ENCODE measurements at regions not wholly inside any gene's neighbourhood (a gene's known extent, or its start where the extent isn't known, plus 50 kb on each side); places are given as distances from the start of the nearest gene placed in this dataset.
"Not testable (repeated sequence)": the region's sequence is repeated elsewhere in the genome, so short reads cannot be mapped to it uniquely, and the experiment has no call there.

DNA sequence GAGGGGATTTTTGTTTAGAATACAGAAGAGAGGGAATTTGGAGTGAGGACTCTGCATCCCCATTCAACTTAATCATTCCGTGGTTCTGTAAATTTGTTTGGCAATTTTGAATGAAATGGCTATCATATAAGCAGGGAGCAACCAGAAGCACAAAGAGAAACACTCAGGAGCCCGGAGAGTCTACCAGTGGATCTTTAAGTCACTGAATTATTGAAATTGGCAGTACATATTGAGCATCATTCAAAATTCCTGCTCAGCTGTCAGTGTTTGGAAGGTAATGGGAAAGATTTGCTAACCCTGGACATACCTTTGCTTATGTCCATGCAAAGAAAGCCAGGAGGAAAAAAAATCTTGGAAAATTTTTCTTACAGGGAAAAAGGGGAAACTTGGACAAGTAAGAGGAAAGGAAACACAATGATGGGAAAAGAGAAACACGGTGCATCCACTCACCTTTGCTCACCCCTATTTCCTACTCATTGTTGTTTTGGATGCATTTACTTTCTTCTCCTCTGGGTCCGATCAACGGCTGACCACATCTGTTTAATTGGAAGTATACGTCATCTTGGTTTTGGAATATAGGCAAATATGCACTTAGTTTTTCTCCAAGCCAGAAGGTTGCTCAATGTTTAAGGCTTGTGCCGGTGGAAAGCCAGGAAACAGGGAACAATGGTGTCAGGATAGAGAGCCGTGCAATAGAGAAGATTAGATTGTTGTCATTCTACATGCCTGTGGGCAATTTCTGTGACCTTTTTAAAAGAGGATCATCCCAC lies 243.0 kb upstream of the LYPLAL1 start:
- Histone ChIP-seq H3K27ac (no peak overlapping the region), H3K9me3 (no peaks in the 10 kb centered on the region), H3K4me3 (no peak overlapping the region), H3K4me1 (replicated peaks) (no peaks in the 10 kb centered on the region), H3K27me3 (replicated peaks; ENCODE audit: insufficient read depth) (no peaks in the 10 kb centered on the region), H3K36me3 (no peaks in the 10 kb centered on the region)
- TF ChIP-seq POLR2AphosphoS5 (IDR thresholded peaks at IDR 0.05) (no peak), POLR2A (IDR thresholded peaks at IDR 0.05) (no peak)
- TF ChIP-seq, protein P1, sequence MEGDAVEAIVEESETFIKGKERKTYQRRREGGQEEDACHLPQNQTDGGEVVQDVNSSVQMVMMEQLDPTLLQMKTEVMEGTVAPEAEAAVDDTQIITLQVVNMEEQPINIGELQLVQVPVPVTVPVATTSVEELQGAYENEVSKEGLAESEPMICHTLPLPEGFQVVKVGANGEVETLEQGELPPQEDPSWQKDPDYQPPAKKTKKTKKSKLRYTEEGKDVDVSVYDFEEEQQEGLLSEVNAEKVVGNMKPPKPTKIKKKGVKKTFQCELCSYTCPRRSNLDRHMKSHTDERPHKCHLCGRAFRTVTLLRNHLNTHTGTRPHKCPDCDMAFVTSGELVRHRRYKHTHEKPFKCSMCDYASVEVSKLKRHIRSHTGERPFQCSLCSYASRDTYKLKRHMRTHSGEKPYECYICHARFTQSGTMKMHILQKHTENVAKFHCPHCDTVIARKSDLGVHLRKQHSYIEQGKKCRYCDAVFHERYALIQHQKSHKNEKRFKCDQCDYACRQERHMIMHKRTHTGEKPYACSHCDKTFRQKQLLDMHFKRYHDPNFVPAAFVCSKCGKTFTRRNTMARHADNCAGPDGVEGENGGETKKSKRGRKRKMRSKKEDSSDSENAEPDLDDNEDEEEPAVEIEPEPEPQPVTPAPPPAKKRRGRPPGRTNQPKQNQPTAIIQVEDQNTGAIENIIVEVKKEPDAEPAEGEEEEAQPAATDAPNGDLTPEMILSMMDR (IDR thresholded peaks at IDR 0.05) = no peak
- intact Hi-C loops (cut with DNase I) = no loop called here
- 56% methylated on average over 8 of the region's 8 CpGs for WGBS
- DNase-seq (ENCODE audit: low spot score) = no peak

DNA sequence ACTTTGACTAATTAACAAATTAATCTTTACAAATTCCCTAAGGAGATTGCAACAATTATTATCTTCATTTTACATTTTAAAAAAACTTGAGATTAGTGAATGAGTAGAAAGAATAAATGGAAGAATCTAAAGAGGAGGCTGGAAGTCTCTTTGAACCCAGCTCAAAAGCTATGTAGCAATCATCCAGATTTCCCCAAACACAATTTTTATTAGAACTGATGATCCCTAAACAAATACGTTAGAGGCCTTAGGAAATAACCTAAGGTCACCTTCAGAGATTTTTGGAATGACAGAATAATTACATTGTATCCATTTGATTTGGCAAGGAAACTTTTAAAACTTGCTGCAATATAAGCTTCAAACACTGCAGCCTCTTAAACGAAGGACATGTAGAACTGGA lies 242.4 kb upstream of the LYPLAL1 start:
- no peaks in the 10 kb centered on the region for H3K36me3 ChIP-seq
- H3K9me3 ChIP-seq = no peaks in the 10 kb centered on the region
- no peak overlapping the region for H3K27ac ChIP-seq
- intact Hi-C loops (cut with DNase I) = no loop called here
- no peaks in the 10 kb centered on the region for H3K27me3 ChIP-seq (replicated peaks; ENCODE audit: insufficient read depth)
- 25% methylated on average over 2 of the region's 2 CpGs for WGBS
- no peak for DNase-seq (ENCODE audit: low spot score)
- TF ChIP-seq POLR2AphosphoS5 (IDR thresholded peaks at IDR 0.05) (no peak), POLR2A (IDR thresholded peaks at IDR 0.05) (no peak)
- TF ChIP-seq, protein P1 (IDR thresholded peaks at IDR 0.05) = no peak
- no peak overlapping the region for H3K4me3 ChIP-seq
- no peaks in the 10 kb centered on the region for H3K4me1 ChIP-seq (replicated peaks)

DNA sequence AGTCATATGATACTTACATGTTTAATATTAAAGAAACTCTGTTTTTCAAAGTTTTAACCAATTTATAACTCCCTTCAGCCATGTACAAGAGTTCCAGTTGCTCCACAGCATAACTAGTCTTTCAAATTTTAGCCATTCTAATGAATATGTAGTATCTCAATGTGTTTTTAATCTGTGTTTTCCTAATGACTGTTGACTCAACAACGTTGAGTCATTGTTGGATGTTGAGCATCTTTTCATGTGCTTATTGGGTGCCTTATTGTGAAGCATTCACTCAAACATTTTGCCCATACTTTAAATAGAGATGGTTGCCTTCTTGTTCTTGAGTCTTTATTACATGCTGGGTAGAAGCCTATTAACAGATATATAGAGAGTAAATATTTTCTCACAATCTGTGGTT lies 240.2 kb upstream of the LYPLAL1 start:
- TF ChIP-seq POLR2AphosphoS5 (IDR thresholded peaks at IDR 0.05) = no peak
- TF ChIP-seq, protein P1 (IDR thresholded peaks at IDR 0.05) = no peak
- no peak for TF ChIP-seq POLR2A (IDR thresholded peaks at IDR 0.05)
- Histone ChIP-seq H3K36me3 (no peaks in the 10 kb centered on the region), H3K27ac (no peak overlapping the region), H3K9me3 (no peaks in the 10 kb centered on the region), H3K27me3 (replicated peaks; ENCODE audit: insufficient read depth) (no peaks in the 10 kb centered on the region), H3K4me3 (no peak overlapping the region), H3K4me1 (replicated peaks) (no peaks in the 10 kb centered on the region)
- intact Hi-C loops (cut with DNase I) = no loop called here
- no peak for DNase-seq (ENCODE audit: low spot score)
- WGBS = 44% methylated on average over 1 of the region's 1 CpG

DNA sequence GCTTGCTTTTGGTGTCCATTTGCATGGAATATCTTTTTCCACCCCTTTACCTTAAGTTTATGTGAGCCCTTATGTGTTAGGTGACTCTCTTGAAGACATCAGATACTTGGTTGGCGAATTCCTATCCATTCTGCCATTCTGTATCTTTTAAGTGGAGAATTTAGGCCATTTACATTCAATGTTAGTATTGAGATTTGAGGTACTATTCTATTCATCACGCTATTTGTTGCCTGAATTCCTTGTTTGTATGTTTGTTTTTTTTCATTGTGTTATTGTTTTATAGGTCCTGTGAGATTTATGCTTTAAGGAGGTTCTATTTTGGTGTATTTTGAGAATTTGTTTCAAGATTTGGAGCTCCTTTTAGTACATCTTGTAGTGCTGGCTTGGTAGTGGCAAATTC lies 238.3 kb upstream of the LYPLAL1 start:
- H3K4me3 ChIP-seq; H3K27me3 ChIP-seq (replicated peaks; ENCODE audit: insufficient read depth); H3K27ac ChIP-seq; H3K4me1 ChIP-seq (replicated peaks); intact Hi-C loops (cut with DNase I); DNase-seq (ENCODE audit: low spot score); H3K9me3 ChIP-seq; H3K36me3 ChIP-seq: not testable (repeated sequence)
- 93% methylated on average over 2 of the region's 2 CpGs for WGBS

DNA sequence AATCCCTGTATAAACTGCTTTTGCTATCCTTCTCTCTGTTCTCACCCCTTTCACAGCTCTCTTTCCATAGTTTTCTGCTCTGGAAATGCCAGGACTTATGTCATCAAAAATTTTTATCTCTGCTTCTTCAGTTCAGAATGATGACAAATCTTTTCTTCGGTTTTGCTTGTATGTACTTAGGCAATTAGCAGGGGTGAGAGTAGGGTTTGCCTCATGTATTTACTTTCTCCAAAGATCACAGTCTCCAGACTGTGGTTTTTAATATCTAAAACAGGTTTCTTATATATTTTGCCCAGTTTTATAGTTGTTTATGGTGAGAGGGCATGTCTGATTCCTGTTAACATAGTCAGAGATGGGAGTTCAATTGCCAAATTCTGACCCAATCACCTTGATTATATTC lies 235.4 kb upstream of the LYPLAL1 start:
- no peak for TF ChIP-seq POLR2A (IDR thresholded peaks at IDR 0.05)
- TF ChIP-seq POLR2AphosphoS5 (IDR thresholded peaks at IDR 0.05) = no peak
- TF ChIP-seq, protein P1 (IDR thresholded peaks at IDR 0.05) = no peak
- peaks cover 3% of the 10 kb centered on the region for H3K4me1 ChIP-seq (replicated peaks)
- no peaks in the 10 kb centered on the region for H3K27me3 ChIP-seq (replicated peaks; ENCODE audit: insufficient read depth)
- no peak overlapping the region for H3K4me3 ChIP-seq
- 0% methylated on average over 1 of the region's 1 CpG for WGBS
- DNase-seq (ENCODE audit: low spot score) = no peak
- no peaks in the 10 kb centered on the region for H3K9me3 ChIP-seq
- intact Hi-C loops (cut with DNase I) = no loop called here
- no peaks in the 10 kb centered on the region for H3K36me3 ChIP-seq
- no peak overlapping the region for H3K27ac ChIP-seq
